ENCODE measurements at regions not wholly inside any gene's neighbourhood (a gene's known extent, or its start where the extent isn't known, plus 50 kb on each side); places are given as distances from the start of the nearest gene placed in this dataset.

DNA sequence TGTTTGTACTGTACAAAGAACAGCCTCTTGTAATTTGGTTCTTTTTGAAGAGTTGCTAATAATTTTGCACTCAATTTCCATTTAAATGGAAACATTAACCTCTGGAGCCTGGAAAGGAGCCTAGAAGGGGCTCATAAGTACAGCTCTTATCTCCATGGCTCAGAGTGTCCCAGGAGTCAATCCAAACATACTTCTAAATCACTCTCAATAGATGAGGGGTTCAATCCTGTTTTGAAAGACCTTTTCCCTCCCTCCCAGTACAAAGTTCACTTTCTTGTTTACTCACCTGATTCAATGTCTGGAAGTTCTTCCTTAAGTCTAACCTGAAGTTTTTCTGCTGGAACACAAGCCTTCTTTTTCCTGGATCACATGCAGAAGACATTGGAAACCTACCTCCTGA, 273.0 kb upstream of the PLET1 start:
- no peaks in the 10 kb centered on the region for H3K9me3 ChIP-seq
- no peaks in the 10 kb centered on the region for H3K36me3 ChIP-seq
- no peak for TF ChIP-seq POLR2A (IDR thresholded peaks at IDR 0.05)
- TF ChIP-seq, protein P1, sequence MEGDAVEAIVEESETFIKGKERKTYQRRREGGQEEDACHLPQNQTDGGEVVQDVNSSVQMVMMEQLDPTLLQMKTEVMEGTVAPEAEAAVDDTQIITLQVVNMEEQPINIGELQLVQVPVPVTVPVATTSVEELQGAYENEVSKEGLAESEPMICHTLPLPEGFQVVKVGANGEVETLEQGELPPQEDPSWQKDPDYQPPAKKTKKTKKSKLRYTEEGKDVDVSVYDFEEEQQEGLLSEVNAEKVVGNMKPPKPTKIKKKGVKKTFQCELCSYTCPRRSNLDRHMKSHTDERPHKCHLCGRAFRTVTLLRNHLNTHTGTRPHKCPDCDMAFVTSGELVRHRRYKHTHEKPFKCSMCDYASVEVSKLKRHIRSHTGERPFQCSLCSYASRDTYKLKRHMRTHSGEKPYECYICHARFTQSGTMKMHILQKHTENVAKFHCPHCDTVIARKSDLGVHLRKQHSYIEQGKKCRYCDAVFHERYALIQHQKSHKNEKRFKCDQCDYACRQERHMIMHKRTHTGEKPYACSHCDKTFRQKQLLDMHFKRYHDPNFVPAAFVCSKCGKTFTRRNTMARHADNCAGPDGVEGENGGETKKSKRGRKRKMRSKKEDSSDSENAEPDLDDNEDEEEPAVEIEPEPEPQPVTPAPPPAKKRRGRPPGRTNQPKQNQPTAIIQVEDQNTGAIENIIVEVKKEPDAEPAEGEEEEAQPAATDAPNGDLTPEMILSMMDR (IDR thresholded peaks at IDR 0.05) = no peak
- intact Hi-C loops (cut with DNase I) = no loop called here
- H3K27ac ChIP-seq = no peak overlapping the region
- H3K4me3 ChIP-seq = no peak overlapping the region
- DNase-seq = no peak
- no peaks in the 10 kb centered on the region for H3K4me1 ChIP-seq (ENCODE audit: insufficient read depth)
- no peaks in the 10 kb centered on the region for H3K27me3 ChIP-seq

DNA sequence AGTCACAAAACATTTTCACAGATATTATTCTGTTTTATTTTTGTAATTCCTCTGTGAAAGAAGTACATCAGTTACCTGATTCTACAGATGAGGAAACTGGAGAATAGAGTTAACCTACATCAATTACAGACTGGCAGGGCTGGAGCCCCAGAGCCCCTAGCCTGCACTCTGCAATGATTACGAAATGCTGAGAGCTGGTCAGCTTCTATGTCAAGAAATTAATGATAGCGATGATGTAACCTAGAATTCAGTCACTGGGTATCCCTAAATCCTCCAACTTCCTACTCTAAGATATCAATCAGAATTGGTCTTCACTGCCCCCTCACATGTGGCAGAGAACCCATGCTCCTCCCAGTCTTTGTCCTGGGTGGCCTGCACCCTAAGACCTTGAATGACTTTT, 273.5 kb upstream of the PLET1 start:
- H3K9me3 ChIP-seq = no peaks in the 10 kb centered on the region
- intact Hi-C loops (cut with DNase I) = no loop called here
- DNase-seq = no peak
- 83 to 86% (median 85%) methylated on average over 2 of the region's 2 CpGs for WGBS, 3 donors
- no peak overlapping the region for H3K27ac ChIP-seq
- no peaks in the 10 kb centered on the region for H3K27me3 ChIP-seq
- H3K36me3 ChIP-seq = no peaks in the 10 kb centered on the region
- H3K4me3 ChIP-seq = no peak overlapping the region
- TF ChIP-seq EP300 (IDR thresholded peaks at IDR 0.05) = no peak
- TF ChIP-seq POLR2A (IDR thresholded peaks at IDR 0.05) = no peak
- TF ChIP-seq, protein P1 (IDR thresholded peaks at IDR 0.05) = no peak
- no peaks in the 10 kb centered on the region for H3K4me1 ChIP-seq (ENCODE audit: insufficient read depth)

DNA sequence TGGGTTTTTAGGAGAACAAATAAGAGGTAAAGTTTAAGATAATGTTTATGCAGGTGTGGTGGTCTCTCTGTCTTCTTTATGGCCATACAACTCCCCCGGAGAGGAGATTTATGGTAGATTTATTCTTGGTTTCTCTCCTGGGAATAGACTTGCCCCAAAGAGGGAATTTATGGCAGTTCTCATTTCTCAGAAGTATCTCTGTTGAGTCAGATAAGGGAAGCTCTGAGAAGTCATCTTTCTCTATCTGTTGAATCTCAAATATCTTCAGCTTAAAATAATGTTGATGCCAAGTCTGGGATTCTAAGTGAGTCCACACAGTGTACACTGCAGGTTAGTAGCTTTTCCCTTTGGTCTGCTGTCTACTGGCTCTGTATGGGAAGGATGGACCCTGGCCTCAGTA, 276.4 kb upstream of the PLET1 start:
- no peaks in the 10 kb centered on the region for H3K4me1 ChIP-seq (ENCODE audit: insufficient read depth)
- DNase-seq = no peak
- H3K27me3 ChIP-seq = no peaks in the 10 kb centered on the region
- H3K36me3 ChIP-seq = no peaks in the 10 kb centered on the region
- TF ChIP-seq, protein P1 (IDR thresholded peaks at IDR 0.05) = no peak
- TF ChIP-seq EP300 (IDR thresholded peaks at IDR 0.05) = no peak
- no peak for TF ChIP-seq POLR2A (IDR thresholded peaks at IDR 0.05)
- no peak overlapping the region for H3K4me3 ChIP-seq
- no peaks in the 10 kb centered on the region for H3K9me3 ChIP-seq
- intact Hi-C loops (cut with DNase I) = no loop called here
- H3K27ac ChIP-seq = no peak overlapping the region
- WGBS, 3 donors = 24 to 56% (median 46%) methylated on average over 1 of the region's 1 CpG

DNA sequence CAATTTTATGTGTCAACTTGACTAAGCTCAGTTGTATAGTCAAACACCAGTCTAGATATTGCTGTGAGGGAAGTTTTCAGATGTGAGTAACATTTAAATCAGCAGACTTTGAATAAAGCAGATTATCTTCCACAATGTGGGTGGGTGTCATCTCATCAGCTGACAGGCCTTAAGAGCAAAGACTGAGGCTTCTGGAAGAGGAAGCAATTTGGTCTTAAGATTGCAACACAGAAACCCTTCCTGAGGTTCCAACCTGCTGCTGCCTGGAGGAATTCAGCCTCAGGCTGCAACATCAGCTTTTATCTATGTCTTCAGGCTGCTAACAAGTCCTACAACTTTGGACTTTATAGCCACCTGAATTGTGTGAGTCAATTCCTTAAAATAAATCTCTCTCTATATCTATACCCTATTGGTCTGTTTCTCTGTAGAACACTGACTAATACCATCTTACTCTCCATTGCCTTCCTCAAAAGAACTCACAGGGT, 277.2 kb upstream of the PLET1 start:
- intact Hi-C loops (cut with DNase I) = no loop called here
- no peak overlapping the region for H3K27ac ChIP-seq
- H3K4me1 ChIP-seq (ENCODE audit: insufficient read depth) = no peaks in the 10 kb centered on the region
- H3K27me3 ChIP-seq = no peaks in the 10 kb centered on the region
- DNase-seq = no peak
- H3K9me3 ChIP-seq = no peaks in the 10 kb centered on the region
- H3K4me3 ChIP-seq = no peak overlapping the region
- TF ChIP-seq EP300 (IDR thresholded peaks at IDR 0.05) (no peak), POLR2A (IDR thresholded peaks at IDR 0.05) (no peak)
- TF ChIP-seq, protein P1 (IDR thresholded peaks at IDR 0.05) = no peak
- no peaks in the 10 kb centered on the region for H3K36me3 ChIP-seq

All from ovary (tissue), 7 donors.